ENCODE measurements at regions not wholly inside any gene's neighbourhood (a gene's known extent, or its start where the extent isn't known, plus 50 kb on each side); places are given as distances from the start of the nearest gene placed in this dataset.

DNA sequence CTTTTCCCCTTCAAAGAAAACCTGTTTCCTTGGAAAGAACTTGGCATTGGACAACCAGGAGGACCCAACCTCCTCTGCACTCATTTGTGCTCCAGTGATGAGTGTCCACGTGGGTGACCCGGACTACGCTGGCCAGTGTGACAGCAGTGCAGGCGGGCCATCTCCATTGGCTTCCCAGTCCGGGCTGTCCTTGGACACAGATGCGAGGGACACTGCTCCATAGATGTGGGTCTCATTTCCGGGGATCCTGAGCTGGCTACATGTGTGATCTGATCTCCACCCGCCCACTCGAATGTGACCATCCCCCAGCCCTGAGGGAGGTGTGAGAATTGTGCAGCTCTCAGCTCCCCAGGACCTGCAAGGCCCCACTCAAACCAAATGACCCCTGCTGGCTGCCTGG is 836.6 kb upstream of the TMEM132C start (continued):
- TF ChIP-seq JUND (IDR thresholded peaks at IDR 0.05; ENCODE audit: low read length) (no peak), KDM4A (IDR thresholded peaks at IDR 0.05; ENCODE audit: low read depth, low read length, severe bottlenecking) (no peak), NANOG (IDR thresholded peaks at IDR 0.05; ENCODE audit: insufficient read depth, low read depth, low read length, poor library complexity, severe bottlenecking) (no peak), TBP (IDR thresholded peaks at IDR 0.05; ENCODE audit: low read depth, low read length) (no peak), SIRT6 (IDR thresholded peaks at IDR 0.05; ENCODE audit: low read length) (no peak), POLR2AphosphoS5 (IDR thresholded peaks at IDR 0.05; ENCODE audit: low read depth, low read length) (no peak)
